ENCODE measurements at regions not wholly inside any gene's neighbourhood (a gene's known extent, or its start where the extent isn't known, plus 50 kb on each side); places are given as distances from the start of the nearest gene placed in this dataset.
"Not testable (repeated sequence)": the region's sequence is repeated elsewhere in the genome, so short reads cannot be mapped to it uniquely, and the experiment has no call there.

- peaks cover 3% of the 10 kb centered on the region for H3K4me1 Mint-ChIP-seq (ENCODE audit: unreplicated experiment)
- DNase-seq (ENCODE audit: extremely low spot score, unreplicated experiment) = no peak
- no peak for TF ChIP-seq CTCF (IDR thresholded peaks at IDR 0.05)
Measured at GRCh38 chr7:3157566-3158287, 114.1 kb upstream of the CARD11 start.

GRCh38 chr7:3158341-3158760 lies 114.7 kb upstream of the CARD11 start:
- Mint-ChIP-seq H3K27ac (ENCODE audit: unreplicated experiment) (no peak overlapping the region), H3K9me3 (ENCODE audit: unreplicated experiment) (no peaks in the 10 kb centered on the region), H3K4me1 (ENCODE audit: unreplicated experiment) (peaks cover 3% of the 10 kb centered on the region), H3K36me3 (ENCODE audit: unreplicated experiment) (no peaks in the 10 kb centered on the region), H3K27me3 (ENCODE audit: unreplicated experiment) (peaks cover 17% of the 10 kb centered on the region), H3K4me3 (ENCODE audit: unreplicated experiment) (no peak overlapping the region)
- no peak for DNase-seq (ENCODE audit: extremely low spot score, unreplicated experiment)
- TF ChIP-seq CTCF (IDR thresholded peaks at IDR 0.05) = no peak

More at GRCh38 chr7:3157566-3158287, 114.1 kb upstream of the CARD11 start:
- no peaks in the 10 kb centered on the region for H3K9me3 Mint-ChIP-seq (ENCODE audit: unreplicated experiment)
- H3K36me3 Mint-ChIP-seq (ENCODE audit: unreplicated experiment) = no peaks in the 10 kb centered on the region
- H3K4me3 Mint-ChIP-seq (ENCODE audit: unreplicated experiment) = no peak overlapping the region
- no peak overlapping the region for H3K27ac Mint-ChIP-seq (ENCODE audit: unreplicated experiment)
- peaks cover 22% of the 10 kb centered on the region for H3K27me3 Mint-ChIP-seq (ENCODE audit: unreplicated experiment)

GRCh38 chr7:3159039-3159438 lies 115.4 kb upstream of the CARD11 start:
- no peak for TF ChIP-seq CTCF (IDR thresholded peaks at IDR 0.05)
- peaks cover 3% of the 10 kb centered on the region for H3K4me1 Mint-ChIP-seq (ENCODE audit: unreplicated experiment)
- DNase-seq (ENCODE audit: extremely low spot score, unreplicated experiment) = no peak
- H3K9me3 Mint-ChIP-seq (ENCODE audit: unreplicated experiment) = no peaks in the 10 kb centered on the region
- H3K27me3 Mint-ChIP-seq (ENCODE audit: unreplicated experiment) = peaks cover 12% of the 10 kb centered on the region
- H3K36me3 Mint-ChIP-seq (ENCODE audit: unreplicated experiment) = no peaks in the 10 kb centered on the region
- no peak overlapping the region for H3K4me3 Mint-ChIP-seq (ENCODE audit: unreplicated experiment)
- no peak overlapping the region for H3K27ac Mint-ChIP-seq (ENCODE audit: unreplicated experiment)

GRCh38 chr7:3159445-3159844 lies 115.8 kb upstream of the CARD11 start:
- Mint-ChIP-seq H3K4me1 (ENCODE audit: unreplicated experiment) (peaks cover 3% of the 10 kb centered on the region), H3K27me3 (ENCODE audit: unreplicated experiment) (peaks cover 14% of the 10 kb centered on the region), H3K9me3 (ENCODE audit: unreplicated experiment) (no peaks in the 10 kb centered on the region), H3K27ac (ENCODE audit: unreplicated experiment) (no peak overlapping the region), H3K36me3 (ENCODE audit: unreplicated experiment) (no peaks in the 10 kb centered on the region), H3K4me3 (ENCODE audit: unreplicated experiment) (no peak overlapping the region)
- no peak for TF ChIP-seq CTCF (IDR thresholded peaks at IDR 0.05)
- no peak for DNase-seq (ENCODE audit: extremely low spot score, unreplicated experiment)

GRCh38 chr7:3159926-3160325 lies 116.3 kb upstream of the CARD11 start:
- peaks cover 10% of the 10 kb centered on the region for H3K27me3 Mint-ChIP-seq (ENCODE audit: unreplicated experiment)
- not testable (repeated sequence) for H3K4me1 Mint-ChIP-seq (ENCODE audit: unreplicated experiment); H3K36me3 Mint-ChIP-seq (ENCODE audit: unreplicated experiment); H3K4me3 Mint-ChIP-seq (ENCODE audit: unreplicated experiment); DNase-seq (ENCODE audit: extremely low spot score, unreplicated experiment); H3K27ac Mint-ChIP-seq (ENCODE audit: unreplicated experiment); H3K9me3 Mint-ChIP-seq (ENCODE audit: unreplicated experiment)
